SK-N-SH (cell line): ENCODE measurements at regions not wholly inside any gene's neighbourhood (a gene's known extent, or its start where the extent isn't known, plus 50 kb on each side); places are given as distances from the start of the nearest gene placed in this dataset.

ENCODE experiments used
- CTCF ChIA-PET: fragments of 300-600, 350-600 bp; formaldehyde crosslinking; extraction: SDS; loops from one replicate; lab custom pipeline; 2021; lab: Yijun Ruan, JAX
- POLR2A ChIA-PET: fragments of 350-600 bp; sonication (Branson Sonifier 250); formaldehyde crosslinking; extraction: SDS; loops from one replicate; lab custom pipeline; 2020; ENCODE audit warnings: antibody characterized with exemption, inconsistent platforms; lab: Yijun Ruan, JAX
- DNase-seq: peaks from one replicate; pipeline ENCODE4 v3.0.0; 2012
- H2AFZ ChIP-seq: fragments of 200-600 bp; sonication (generic); 2 replicates; pipeline ENCODE4 v1.8.1; 2016; ENCODE audit warnings: antibody characterized with exemption, mild to moderate bottlenecking, low read depth
- H3F3A ChIP-seq: fragments of 200-600 bp; sonication (generic); replicated peaks from 2 replicates; pipeline ENCODE3; 2016; ENCODE audit warnings: antibody characterized with exemption, mild to moderate bottlenecking; ENCODE audit not compliant: insufficient read depth
- H3K27ac ChIP-seq, 2 experiments: fragments of 200-500 bp in 1 of 2; fragments of 200-600 bp in 1 of 2; sonication (Bioruptor generic) in 1 of 2; sonication (generic), shearing (Covaris generic) in 1 of 2; 2 replicates each; pipeline versions ENCODE4 v1.5.1 to v1.6.1; 2014 to 2016; ENCODE audit warnings: low read depth in 2 of 2, inconsistent platforms in 1 of 2, low read length in 1 of 2, mild to moderate bottlenecking in 1 of 2, mixed read lengths in 1 of 2
- H3K27me3 ChIP-seq: fragments of 200-600 bp; sonication (generic), shearing (Covaris generic); 2 replicates; pipeline ENCODE4 v1.6.1; 2016; ENCODE audit warnings: mixed run types; ENCODE audit not compliant: insufficient read depth
- H3K36me3 ChIP-seq, 2 experiments: fragments of 200-500 bp in 1 of 2; fragments of 200-600 bp in 1 of 2; sonication (Bioruptor generic) in 1 of 2; sonication (generic) in 1 of 2; replicated peaks in 1 of 2; 2 replicates each; pipeline versions ENCODE3 to v1.5.1; 2014 to 2016; ENCODE audit warnings: low read length in 1 of 2, mild to moderate bottlenecking in 1 of 2; ENCODE audit not compliant: insufficient read depth in 2 of 2, control insufficient read depth in 1 of 2
- H3K4me1 ChIP-seq, 2 experiments: fragments of 200-500 bp in 1 of 2; fragments of 200-600 bp in 1 of 2; sonication (Bioruptor generic) in 1 of 2; sonication (generic), shearing (Covaris generic) in 1 of 2; 2 replicates each; pipeline versions ENCODE4 v1.5.1 to v1.6.1; 2014 to 2016; ENCODE audit warnings: low read depth in 1 of 2, low read length in 1 of 2, mixed run types in 1 of 2; ENCODE audit not compliant: insufficient read depth in 2 of 2, control insufficient read depth in 1 of 2
- H3K4me2 ChIP-seq: fragments of 200-600 bp; sonication (generic), shearing (Covaris generic); 2 replicates; pipeline ENCODE4 v1.6.1; 2017; ENCODE audit warnings: mixed run types
- H3K4me3 ChIP-seq, 2 experiments: fragments of 200-500 bp in 1 of 2; fragments of 200-600 bp in 1 of 2; sonication (Bioruptor generic) in 1 of 2; sonication (generic), shearing (Covaris generic) in 1 of 2; 2 replicates each; pipeline versions ENCODE4 v1.5.1 to v1.8.1; 2014 to 2016; ENCODE audit warnings: low read depth in 2 of 2, inconsistent platforms in 1 of 2, low read length in 1 of 2, mild to moderate bottlenecking in 1 of 2, mixed read lengths in 1 of 2, moderate library complexity in 1 of 2
- H3K79me2 ChIP-seq: fragments of 200-600 bp; sonication (generic); 2 replicates; pipeline ENCODE4 v1.8.1; 2017; ENCODE audit warnings: mild to moderate bottlenecking; ENCODE audit not compliant: insufficient read depth
- H3K9ac ChIP-seq: fragments of 200-600 bp; sonication (generic); 2 replicates; pipeline ENCODE4 v1.6.1; 2017; ENCODE audit warnings: mixed run types
- H3K9me2 ChIP-seq: fragments of 200-600 bp; sonication (generic); 2 replicates; pipeline ENCODE4 v1.6.1; 2017; ENCODE audit warnings: mixed run types
- H3K9me3 ChIP-seq: fragments of 200-600 bp; sonication (generic); 2 replicates; pipeline ENCODE4 v1.6.1; 2017; ENCODE audit warnings: mixed run types, mild to moderate bottlenecking, moderate library complexity
- H4K20me1 ChIP-seq: fragments of 200-600 bp; sonication (generic); 2 replicates; pipeline ENCODE4 v1.6.1; 2017; ENCODE audit warnings: mild to moderate bottlenecking, mixed run types; ENCODE audit not compliant: insufficient read depth
- CTCF ChIP-seq: fragments of 200-600 bp; sonication (generic); IDR thresholded peaks from 2 replicates; pipeline ENCODE4 v1.6.1; 2017; ENCODE audit warnings: antibody characterized with exemption, mild to moderate bottlenecking, moderate library complexity
- ELF1 ChIP-seq: IDR thresholded peaks from 2 replicates; pipeline ENCODE4 v1.4.0; 2012
- FOSL2 ChIP-seq: IDR thresholded peaks from 2 replicates; pipeline ENCODE4 v1.4.0; 2012; ENCODE audit warnings: low read depth, mild to moderate bottlenecking, moderate library complexity, borderline replicate concordance
- FOXM1 ChIP-seq: IDR thresholded peaks from 2 replicates; pipeline ENCODE4 v1.4.0; 2012; ENCODE audit warnings: low read depth, mild to moderate bottlenecking
- GABPA ChIP-seq: IDR thresholded peaks from 2 replicates; pipeline ENCODE4 v1.4.0; 2012; ENCODE audit warnings: low read depth, mild to moderate bottlenecking
- GATA2 ChIP-seq: sonication (generic); formaldehyde crosslinking; IDR thresholded peaks from 2 replicates; pipeline ENCODE4 v1.5.0; 2020; ENCODE audit warnings: mild to moderate bottlenecking, missing genetic modification reagents
- JUND ChIP-seq: IDR thresholded peaks from 2 replicates; pipeline ENCODE4 v1.4.0; 2012
- MEF2A ChIP-seq: IDR thresholded peaks from 2 replicates; pipeline ENCODE4 v1.4.0; 2012; ENCODE audit warnings: low read depth, borderline replicate concordance
- MXI1 ChIP-seq: IDR thresholded peaks from 2 replicates; pipeline ENCODE4 v1.6.1; 2012; ENCODE audit warnings: mild to moderate bottlenecking, low read depth, low read length, improper control_type of control experiment
- POLR2AphosphoS5 ChIP-seq: IDR thresholded peaks from 2 replicates; pipeline ENCODE4 v1.6.1; 2012; ENCODE audit warnings: low read depth, low read length
- RAD21 ChIP-seq: IDR thresholded peaks from 2 replicates; pipeline ENCODE4 v1.6.1; 2012; ENCODE audit warnings: mild to moderate bottlenecking, low read length
- RCOR1 ChIP-seq: fragments of 150-350 bp; IDR thresholded peaks from 2 replicates; pipeline ENCODE4 v1.6.1; 2017; ENCODE audit warnings: antibody characterized with exemption, low read length
- SIN3A ChIP-seq: IDR thresholded peaks from 2 replicates; pipeline ENCODE4 v1.6.1; 2012; ENCODE audit warnings: low read depth, mild to moderate bottlenecking, low read length, moderate library complexity, borderline replicate concordance
- TAF1 ChIP-seq: IDR thresholded peaks from 2 replicates; pipeline ENCODE4 v1.6.1; 2012; ENCODE audit warnings: low read depth, mild to moderate bottlenecking, low read length, moderate library complexity, borderline replicate concordance
- TCF12 ChIP-seq: IDR thresholded peaks from 2 replicates; pipeline ENCODE4 v1.4.0; 2012
- WGBS: methylation state at CpG from one replicate; pipeline ENCODE4 v1.1.6; 2017; ENCODE audit warnings: low lambda C conversion rate; 5-methylcytosine and 5-hydroxymethylcytosine counted together

GRCh38 chr4:126799416-126799815 is 833.3 kb upstream of the INTU start:
- CTCF ChIA-PET = interaction anchor here (1.6 kb wide), 1 partner anchor 14 kb away, joined by 3 read pairs; no protein-coding TSS in a partner anchor
- H3K9me2 ChIP-seq = no peaks in the 10 kb centered on the region
- no peak overlapping the region for H3K9ac ChIP-seq
- WGBS = 60% methylated on average over 2 of the region's 2 CpGs
- peak overlapping the region; percentile 45; the same call in 1 of the 2 replicates for H2AFZ ChIP-seq
- H3K36me3 ChIP-seq = no peaks in the 10 kb centered on the region
- H3K4me1 ChIP-seq = no peaks in the 10 kb centered on the region
- no peak for TF ChIP-seq FOXM1
- TF ChIP-seq POLR2AphosphoS5 = no peak
- no peak overlapping the region for H3K27ac ChIP-seq
- no peaks in the 10 kb centered on the region for H4K20me1 ChIP-seq
- H3K79me2 ChIP-seq = no peaks in the 10 kb centered on the region
- POLR2A ChIA-PET = no interaction called here
- no peaks in the 10 kb centered on the region for H3F3A ChIP-seq
- no peaks in the 10 kb centered on the region for H3K9me3 ChIP-seq
- H3K4me3 ChIP-seq = no peak overlapping the region
- DNase-seq = no peak
- no peaks in the 10 kb centered on the region for H3K27me3 ChIP-seq
- no peak overlapping the region for H3K4me2 ChIP-seq

- CTCF ChIA-PET = interaction anchor here (1.6 kb wide), 1 partner anchor 15 kb away, joined by 3 read pairs; no protein-coding TSS in a partner anchor
- DNase-seq = no peak
- Histone ChIP-seq H3K9me3 (no peaks in the 10 kb centered on the region), H2AFZ (peak overlapping the region; percentile 45; the same call in 1 of the 2 replicates), H3F3A (no peaks in the 10 kb centered on the region), H3K79me2 (no peaks in the 10 kb centered on the region), H3K27ac (no peak overlapping the region), H3K4me2 (no peak overlapping the region), H3K9me2 (no peaks in the 10 kb centered on the region), H3K4me3 (no peak overlapping the region), H3K36me3 (no peaks in the 10 kb centered on the region), H4K20me1 (no peaks in the 10 kb centered on the region), H3K27me3 (no peaks in the 10 kb centered on the region), H3K9ac (no peak overlapping the region), H3K4me1 (no peaks in the 10 kb centered on the region)
- POLR2A ChIA-PET = no interaction called here
- WGBS = 51% methylated on average over 5 of the region's 5 CpGs
- TF ChIP-seq GABPA (no peak), SIN3A (no peak), RCOR1 (no peak), POLR2AphosphoS5 (no peak), MEF2A (no peak), TAF1 (no peak), FOSL2 (peak; percentile 25; the same call in 1 of the 2 replicates), ELF1 (no peak), TCF12 (no peak), MXI1 (no peak), GATA2 (CRISPR knock-in tag) (no peak), CTCF (no peak), RAD21 (no peak), JUND (peak; percentile 37)
Measured at GRCh38 chr4:126799971-126800574, 832.7 kb upstream of the INTU start.
